CD1c-positive myeloid dendritic cell (primary cell): ENCODE measurements at regions not wholly inside any gene's neighbourhood (a gene's known extent, or its start where the extent isn't known, plus 50 kb on each side); places are given as distances from the start of the nearest gene placed in this dataset.

Source experiments
- DNase-seq: peaks from one replicate; pipeline ENCODE4 v3.0.0-alpha.2; 2016; ENCODE audit errors: extremely low spot score

DNA sequence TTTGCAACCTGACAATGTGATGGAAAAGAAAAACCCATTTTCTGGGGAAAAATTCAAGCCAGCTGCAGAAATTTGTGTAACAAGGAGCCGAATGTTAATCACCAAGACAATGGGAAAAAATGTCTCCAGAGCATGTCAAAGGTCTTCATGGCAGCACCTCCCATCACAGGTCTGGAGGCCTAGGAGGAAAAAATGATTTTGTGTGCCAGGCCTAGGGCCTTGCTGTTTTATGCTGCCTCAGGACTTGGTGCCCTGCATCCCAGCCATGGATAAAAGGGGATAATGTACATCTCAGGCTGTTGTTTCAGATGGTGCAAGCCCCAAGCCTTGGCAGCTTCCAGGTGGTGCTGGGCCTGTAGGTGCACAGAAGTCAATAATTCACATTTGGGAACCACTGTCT lies 747.7 kb downstream of the C6orf118 start:
- no peak for DNase-seq

DNA sequence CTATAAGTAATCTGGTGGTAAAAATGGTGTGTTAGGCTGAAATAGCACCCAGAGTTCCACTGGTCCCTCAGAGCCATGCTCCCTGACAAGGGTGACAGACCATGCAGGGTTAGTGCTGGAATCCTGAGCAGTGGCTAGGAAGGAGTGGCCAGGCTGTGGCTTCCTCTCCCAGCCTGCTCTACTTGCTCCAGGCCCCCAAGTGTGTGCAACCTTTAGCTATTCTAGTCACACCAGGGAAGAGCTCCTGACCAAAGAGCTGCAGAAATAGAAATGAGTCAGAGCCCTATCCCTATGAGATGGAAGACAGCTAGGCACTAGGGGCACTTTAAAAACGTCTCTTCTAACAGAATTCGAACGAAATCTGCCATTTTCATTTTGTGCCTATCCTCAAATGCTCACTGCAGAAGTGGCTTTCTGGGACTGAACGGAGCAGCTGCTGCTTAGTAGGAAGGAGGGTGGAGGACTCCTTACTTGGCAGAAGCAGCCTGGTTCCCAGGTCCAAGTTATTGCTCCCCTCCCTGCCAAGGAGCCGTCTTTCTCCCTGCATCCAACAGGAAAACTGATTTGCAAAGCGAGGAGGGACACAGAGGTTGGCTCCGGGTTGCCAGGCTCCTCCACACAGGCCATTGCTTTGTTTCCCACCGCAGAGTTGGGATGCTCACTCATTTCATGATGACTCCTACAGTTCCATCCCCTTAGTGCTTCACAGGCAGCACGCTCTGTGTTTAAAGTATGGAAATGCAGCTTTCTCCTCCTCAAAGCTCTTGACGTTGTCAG lies 754.5 kb downstream of the C6orf118 start:
- no peak for DNase-seq

DNA sequence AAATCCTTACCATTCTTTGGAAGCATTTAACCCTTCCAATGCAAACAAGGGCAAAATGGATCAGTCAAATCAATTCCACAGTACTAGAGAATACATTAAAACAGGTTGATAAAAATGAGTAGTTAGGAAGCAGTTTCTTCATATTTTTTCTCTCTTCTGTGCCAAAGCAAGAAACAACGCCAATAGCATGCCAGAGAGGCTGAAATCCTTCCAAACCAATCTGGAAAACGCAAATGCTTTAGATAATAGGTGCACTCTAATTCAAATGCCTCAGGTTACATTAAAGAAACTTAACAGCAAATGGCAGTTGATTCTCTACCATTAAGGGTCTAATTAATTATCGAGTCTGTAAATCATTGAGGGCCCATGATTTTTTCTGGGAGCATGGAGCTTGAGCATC lies 755.2 kb downstream of the C6orf118 start:
- no peak for DNase-seq

DNA sequence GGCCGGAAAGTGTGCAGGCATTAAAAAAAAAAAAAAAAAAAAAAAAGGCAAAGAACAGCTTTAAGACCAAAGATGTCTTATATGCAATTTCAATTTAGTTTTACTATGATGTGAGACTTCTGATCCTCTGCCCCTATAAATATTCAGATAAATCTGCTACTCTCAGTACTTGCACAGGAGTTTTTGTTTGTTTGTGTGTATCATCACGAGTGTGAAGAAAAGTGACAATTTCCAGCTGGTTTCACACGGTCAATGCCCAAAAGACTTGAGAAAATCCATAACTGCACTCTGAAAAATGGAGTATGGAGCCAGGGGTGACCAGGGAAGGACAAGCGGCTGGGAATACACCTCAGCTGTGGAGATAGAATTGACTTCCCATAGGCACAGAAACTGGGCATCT lies 757.7 kb downstream of the C6orf118 start:
- DNase-seq: no peak

DNA sequence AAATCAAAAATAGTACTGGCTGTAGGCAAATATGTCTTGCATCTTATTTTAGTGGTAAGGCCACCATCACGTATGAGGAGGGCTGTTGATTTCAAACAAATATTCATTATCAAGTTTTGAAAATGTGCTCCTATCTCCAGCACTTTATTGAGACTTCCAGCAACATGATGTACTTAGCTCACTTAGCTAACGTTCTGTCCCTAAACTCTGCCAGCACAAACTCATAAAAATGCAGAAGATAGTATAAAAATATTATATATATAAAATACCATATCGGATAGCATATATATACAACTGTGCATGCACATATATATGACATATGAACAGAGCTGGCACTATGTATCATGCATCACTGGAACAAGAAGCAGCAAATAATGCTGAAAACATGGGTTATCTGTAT lies 762.3 kb downstream of the C6orf118 start:
- no peak for DNase-seq

DNA sequence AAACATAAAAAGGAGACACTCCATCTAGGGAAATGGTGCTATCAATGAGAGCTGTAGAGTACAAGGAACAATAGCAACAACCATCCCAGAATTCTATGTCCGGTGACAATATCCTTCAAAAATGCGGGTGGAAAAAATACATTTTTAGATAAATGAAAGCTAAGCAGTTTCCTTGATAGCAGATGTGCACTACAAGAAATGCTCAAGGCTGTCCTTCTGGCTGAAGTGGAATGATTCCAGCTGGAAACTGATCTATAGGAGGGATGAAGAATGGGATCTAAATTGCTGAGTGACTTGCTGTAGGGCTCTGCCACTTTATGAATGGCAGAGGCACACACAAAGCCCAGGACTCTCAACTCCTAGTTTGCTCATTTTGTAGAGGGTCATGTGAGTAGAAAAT lies 763.1 kb downstream of the C6orf118 start:
- no peak for DNase-seq

DNA sequence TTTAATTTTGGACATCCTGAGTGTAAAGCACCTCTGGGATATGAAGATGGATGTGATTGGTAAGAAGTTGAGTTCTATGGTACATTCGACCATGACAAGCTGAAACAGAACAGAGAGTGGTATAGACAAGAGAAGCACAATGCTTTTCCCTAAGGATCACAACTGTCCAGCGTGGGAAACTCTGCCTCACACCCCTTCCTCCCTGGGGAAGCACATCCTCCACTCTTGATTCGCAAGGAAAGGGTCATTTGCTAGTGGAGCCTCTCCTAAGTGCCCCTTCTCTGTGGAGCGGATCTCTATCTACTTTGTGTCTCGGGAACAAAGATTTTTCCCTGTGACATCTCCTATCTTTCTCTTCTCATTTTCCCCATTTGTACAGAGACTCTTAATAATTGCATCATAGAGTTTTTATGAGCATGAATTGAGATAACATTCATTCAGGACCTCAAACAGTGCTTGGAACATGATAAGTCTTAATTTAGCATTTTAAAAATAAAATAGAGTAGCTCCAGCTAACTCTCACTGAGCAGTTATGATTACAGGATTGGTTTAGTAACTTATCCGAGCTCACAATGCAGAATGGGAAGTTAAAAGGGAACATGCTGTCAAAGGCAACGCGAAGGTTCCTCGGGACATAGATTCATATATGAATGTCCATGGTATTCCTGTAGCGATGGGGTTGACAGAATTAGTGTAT lies 775.2 kb downstream of the C6orf118 start:
- DNase-seq: no peak

DNA sequence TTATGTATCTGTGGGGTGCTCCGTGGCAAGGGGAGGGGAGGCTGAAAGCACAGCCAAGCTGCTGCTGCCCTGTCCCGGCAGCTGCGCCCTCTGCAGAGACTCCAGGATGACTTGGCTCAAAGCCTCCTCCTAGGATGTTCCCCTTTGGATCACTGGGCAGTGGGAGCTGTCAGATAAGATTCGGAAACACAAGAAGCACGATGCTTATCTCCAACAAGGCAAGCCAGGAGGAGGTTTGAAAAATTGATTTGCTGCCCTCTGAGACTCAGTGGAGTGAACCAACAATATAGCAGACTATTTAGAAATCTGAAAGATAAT lies 776.4 kb downstream of the C6orf118 start:
- no peak for DNase-seq

DNA sequence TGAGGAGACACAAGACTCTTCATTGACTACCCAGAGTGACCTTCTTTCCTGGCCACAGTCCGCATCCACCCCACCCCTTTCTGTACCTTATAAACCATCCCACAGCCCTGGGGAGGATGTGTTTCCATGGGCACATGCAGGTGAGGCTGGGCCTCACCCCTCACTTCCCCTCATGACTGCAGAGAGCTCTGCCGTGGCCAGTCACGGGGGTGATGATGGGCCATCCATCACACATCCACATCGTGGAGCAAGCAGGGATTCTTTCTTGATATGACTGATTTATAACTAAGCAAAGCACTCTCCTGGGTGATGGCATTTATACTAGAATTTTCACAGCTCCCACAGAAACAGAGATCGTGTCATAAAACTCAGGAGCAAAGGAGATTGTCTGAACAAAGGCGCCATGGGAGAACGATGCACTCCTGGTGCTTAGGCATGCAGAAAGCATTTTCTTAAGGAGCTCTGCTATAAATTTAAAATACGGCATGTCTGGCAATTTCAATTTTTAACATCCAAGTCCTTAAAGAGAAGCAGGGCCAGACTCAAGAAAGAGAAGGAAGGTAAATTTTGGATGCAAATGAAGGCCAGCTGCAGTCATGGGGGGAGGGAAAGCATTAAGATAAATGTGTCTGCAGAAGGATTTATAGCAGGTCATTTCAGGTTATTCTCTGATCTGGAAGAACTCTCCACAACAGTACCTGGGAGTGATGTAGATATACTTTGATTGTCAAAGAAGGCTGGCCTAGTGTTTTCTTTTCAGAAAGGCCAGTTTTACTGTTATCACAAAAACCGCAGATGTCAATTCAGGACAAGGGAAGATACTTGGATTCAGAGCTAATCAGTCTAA lies 777.0 kb downstream of the C6orf118 start:
- DNase-seq: no peak

DNA sequence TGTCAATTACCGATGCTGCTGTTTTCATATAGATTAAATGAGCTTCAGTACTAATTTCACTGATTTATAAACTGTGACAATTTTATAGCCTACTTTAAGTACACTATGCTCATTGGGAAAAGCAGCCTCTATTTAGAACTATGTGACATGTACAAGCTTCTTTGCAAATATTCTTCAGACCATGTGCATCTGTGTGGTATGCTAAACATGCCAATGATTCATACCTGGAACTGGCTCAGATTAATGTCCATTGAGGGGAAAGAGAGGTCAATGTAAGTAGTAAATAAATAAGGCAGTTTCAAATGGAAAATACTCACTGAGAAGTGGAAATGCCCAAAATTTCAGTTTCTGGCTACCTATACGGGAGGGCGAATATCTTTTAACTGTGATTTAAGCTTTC lies 777.7 kb downstream of the C6orf118 start:
- DNase-seq: no peak

DNA sequence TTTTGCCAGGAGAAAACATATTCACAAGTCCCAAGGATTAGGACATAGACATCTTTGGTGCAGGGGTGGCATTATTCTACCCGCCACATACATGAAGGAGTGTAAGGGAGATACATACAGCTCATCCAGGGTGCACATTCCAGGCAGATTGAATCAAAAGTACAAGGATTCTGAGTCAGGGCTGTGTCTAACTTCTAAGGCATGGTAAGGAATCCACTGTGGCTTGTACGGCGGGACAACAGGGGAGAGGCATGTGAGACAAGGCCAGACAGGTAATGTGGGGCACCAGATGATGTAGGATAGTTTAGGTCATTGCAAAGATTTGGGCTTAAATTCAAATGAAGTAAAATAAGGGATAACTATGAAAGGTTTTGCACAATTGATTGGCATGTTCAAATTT lies 780.9 kb downstream of the C6orf118 start:
- DNase-seq: no peak

DNA sequence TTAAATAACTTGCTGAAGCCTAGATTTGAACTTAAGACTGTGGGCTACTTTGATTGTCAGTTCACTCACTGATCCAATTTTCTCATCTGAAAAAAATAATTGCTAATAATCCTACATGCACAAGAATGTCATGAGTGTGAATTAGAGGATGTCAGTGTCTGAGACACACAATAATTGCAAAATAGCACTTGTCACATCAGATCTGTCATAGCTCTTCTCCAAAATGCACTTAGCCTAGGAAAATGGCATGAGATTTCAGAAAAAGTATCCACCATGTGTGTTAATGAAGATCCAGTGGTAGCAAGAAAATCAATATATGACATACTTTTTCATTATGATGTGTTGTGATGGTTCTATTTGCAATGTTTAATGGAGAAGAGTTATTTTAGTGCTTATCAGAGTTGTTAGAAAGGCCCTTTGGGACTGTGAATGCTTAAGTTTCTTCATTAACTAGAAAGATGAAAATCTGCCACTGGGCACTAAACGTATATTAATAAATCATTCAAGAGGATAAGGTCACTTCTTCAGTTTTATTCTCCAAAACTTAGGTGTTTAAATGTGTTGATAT lies 786.2 kb downstream of the C6orf118 start:
- DNase-seq: no peak

DNA sequence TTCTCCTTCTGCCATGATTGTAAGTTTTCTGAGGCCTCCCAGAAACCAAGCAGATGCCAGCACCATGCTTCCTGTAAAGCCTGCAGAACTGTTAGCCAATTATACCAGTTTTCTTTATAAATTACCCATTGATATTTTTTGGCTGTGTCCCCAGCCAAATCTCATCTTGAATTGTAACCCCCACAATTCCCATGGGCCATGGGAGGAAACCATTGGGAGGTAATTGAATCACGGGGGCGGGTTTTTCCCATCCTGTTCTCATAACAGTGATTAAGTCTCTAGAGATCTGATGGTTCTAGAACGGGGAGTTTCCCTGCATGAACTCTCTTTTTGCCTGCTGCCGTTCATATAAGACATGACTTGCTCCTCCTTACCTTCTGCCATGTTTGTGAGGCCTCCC lies 788.5 kb downstream of the C6orf118 start:
- DNase-seq: no peak

DNA sequence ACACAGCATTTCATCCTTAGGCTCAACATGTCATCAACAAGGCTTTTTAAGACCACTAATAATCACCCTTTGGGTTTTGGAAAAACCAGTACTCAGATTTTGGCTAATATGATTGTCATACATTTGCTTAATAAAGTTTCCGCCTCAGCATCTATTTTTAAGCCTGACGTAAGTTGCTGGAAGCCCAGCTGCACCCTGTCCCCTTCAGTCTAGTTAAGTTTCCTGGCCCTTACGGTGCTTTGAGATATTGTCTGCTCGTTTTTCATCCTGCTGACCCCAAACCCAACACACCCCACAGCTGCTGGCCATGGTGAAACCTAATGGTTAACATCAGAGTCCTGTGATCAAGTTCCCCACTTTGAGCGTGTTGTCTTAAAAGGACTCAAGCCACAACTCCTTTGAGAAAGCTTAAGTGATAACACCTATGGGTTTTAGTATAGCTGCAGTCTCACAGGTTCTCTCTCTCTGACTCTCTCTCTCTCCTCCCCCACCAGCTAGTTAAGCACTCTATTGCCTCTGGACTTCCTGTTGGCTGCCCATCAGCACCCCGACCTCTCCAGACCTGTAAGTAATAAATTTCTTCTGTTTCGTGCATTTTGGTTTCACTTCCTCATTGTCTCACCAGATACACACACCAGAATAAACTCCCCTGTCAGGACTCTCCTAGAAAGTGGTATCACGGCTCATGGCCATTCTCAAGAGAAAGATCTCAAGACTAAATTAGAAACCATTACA lies 802.0 kb downstream of the C6orf118 start:
- no peak for DNase-seq

DNA sequence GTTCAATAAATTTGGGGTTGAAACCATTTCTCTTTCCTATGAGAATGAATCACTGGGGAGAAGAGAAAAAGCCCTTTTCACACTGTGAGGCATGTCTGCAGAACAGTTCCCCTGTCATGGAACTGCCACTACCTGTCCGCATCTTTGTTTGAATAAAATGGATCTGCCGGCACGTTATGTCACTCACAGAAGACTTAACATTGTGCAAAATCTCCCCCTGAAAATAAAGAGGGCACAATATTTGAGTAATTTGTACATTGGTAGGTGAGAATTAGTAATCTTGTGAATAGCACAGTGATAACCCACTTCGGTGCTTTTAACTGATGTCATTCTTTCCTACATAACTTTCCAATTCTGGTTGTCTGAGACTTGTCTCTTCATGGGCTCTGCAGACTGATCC lies 804.0 kb downstream of the C6orf118 start:
- DNase-seq: no peak

DNA sequence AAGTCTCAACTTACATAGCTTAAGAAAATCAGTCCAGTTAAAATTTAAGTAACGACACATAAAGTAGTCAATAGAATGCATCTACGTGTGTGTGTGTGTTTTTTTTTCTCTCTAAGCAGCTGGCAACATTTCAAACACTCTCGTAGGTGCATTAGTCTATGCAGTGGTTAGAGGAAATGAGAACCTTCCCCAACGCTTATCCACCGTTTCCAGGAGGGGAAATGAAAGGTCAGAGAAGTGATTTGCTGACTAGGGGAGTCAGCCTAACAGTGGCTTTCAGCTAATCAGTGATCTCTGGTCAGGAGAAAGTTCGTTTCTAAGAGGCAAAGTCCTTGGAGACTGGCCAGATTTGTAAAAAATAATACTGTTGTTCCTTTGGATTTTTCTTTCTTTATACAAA lies 806.6 kb downstream of the C6orf118 start:
- DNase-seq: no peak

DNA sequence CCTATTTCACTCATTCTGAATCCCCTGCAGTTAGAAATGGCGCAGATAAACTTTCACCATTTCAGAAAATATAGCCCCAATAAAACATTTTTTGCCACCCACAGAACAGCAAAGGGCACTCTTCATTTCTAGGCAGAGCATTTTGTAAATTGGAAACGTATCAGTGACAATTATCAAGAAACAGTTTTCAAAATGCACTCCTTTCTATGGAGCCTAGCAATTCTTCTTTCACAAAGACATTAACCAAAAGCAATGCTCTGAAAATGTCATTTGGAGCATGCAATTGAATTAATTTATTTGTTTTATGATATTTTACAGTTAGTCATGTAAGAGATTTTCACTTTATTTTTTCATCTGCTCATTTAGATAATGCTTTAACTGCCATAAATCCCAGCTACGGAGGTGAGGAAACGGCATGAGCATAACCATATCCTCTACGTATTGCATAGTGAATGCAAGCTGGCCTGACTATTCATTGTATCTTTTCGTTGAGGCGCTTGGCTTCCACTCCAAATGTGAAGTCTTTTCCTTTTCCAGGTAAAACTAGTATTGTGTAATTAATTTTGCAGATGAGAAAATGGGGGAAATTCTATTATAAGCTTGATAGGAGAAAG lies 813.4 kb downstream of the C6orf118 start:
- DNase-seq: no peak

DNA sequence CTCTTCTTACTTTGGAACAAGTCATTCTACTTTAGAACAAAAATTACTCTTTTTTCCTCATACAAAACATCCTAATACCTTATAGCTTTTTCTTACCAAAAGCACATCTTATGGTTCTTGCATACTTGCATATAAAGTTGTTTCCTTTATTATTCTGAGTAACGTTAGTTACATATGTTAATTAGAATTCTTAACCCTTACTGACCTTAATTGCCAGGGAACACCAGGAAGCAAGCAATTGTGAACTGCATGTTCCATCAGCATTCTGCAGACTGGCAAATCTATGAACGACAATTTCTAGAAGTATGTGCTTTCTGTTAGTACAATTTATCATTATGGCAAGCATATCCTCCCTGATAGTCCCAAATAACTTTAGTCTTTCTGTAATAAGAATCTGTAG lies 831.0 kb downstream of the C6orf118 start:
- no peak for DNase-seq

DNA sequence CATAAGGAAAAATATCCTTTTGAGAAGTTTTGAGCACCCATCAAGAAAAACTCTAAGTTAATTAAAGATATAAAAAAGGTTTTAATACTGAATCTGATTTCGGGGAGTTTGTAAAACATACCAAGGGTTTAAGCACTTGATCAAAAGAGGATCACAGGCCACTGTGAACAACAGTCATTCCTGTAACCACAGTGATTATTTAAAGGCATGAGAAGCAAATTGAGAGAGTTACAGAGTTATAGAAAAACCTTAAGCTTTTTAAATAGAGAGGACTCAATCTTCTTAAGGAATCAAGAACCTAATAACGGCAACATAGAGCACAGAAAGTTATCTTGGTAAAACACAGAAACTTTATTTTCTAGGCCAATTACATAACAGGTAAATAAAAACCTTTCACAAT lies 831.6 kb downstream of the C6orf118 start:
- no peak for DNase-seq

DNA sequence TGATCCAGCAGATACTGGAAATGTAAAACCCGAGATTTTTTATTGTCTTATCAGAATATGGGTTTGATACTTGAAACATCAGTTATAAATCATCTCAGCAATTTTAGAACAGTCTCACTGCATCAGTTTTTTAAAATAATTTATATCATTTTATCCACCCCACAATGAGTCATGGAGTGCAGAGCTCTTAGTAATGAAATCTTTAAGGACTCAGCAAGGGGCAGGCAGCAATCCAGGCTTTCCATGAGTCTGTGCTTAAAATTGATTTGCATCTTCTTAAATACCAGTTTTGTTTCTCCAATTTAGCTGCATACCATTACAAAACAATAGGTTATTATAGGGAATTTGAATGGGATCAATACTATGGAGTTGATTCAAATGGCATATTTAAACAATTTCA lies 832.3 kb downstream of the C6orf118 start:
- DNase-seq: no peak

DNA sequence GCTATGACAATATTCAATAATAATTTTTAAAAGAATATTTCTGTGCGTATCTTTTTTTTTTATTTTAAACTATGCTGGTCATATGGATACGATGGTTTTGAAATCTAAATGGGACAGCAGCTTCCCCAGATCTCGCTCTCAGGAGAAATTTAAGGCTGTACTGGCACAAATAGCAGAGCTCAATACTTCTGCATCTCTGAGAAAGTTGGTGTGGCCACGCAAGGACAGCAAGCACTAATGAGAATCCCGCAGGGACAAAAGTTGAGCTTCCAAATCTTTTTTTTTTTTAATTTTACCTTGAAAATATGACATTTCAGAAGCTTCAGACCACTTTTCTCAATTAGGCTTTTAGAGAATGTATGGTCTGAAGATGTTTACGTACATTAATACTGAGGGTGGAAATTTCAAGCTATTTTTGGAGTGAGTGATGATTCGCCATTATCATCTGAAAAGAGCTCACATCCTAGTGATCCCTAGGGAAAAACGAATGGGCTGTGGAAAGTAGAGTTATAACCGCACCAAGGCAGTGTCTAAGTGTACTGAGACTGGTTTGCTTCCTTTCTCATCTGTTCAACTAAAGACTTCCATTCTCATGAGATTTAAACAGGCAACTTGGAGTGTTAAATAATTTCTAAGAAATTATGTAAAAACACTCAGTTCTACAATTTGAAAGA lies 840.0 kb downstream of the C6orf118 start:
- no peak for DNase-seq
